CD8-positive, alpha-beta memory T cell (primary cell): ENCODE measurements at regions not wholly inside any gene's neighbourhood (a gene's known extent, or its start where the extent isn't known, plus 50 kb on each side); places are given as distances from the start of the nearest gene placed in this dataset.

Source experiments
- CTCF ChIA-PET: fragments of 350-600 bp; sonication (Branson Sonifier 250); formaldehyde crosslinking; loops from one replicate; lab custom pipeline; 2021; ENCODE audit warnings: antibody characterized with exemption; lab: Charles Lee
- POLR2A ChIA-PET: fragments of 350-600 bp; sonication (Branson Sonifier 250); formaldehyde crosslinking; loops from one replicate; lab custom pipeline; 2021; ENCODE audit warnings: antibody characterized with exemption; lab: Charles Lee
- DNase-seq, 5 donors: peaks; one replicate each; pipeline versions ENCODE4 v3.0.0 to v3.0.0-alpha.2; 2020 to 2022; ENCODE audit warnings: mixed read lengths in 1 of 5
- H3K27ac ChIP-seq: one replicate; pipeline ENCODE4 v1.7.0; 2013; ENCODE audit warnings: low read depth, mild to moderate bottlenecking, low read length, moderate library complexity
- H3K27me3 ChIP-seq: 2 replicates; pipeline ENCODE4 v1.7.0; 2013; ENCODE audit warnings: low read length, mild to moderate bottlenecking; ENCODE audit not compliant: insufficient read depth, poor library complexity, severe bottlenecking
- H3K36me3 ChIP-seq: 2 replicates; pipeline ENCODE4 v1.7.0; 2013; ENCODE audit warnings: mild to moderate bottlenecking, low read length, moderate library complexity; ENCODE audit not compliant: insufficient read depth
- H3K4me1 ChIP-seq: 2 replicates; pipeline ENCODE4 v1.7.0; 2013; ENCODE audit warnings: mild to moderate bottlenecking, low read length, moderate library complexity; ENCODE audit not compliant: insufficient read depth
- H3K4me3 ChIP-seq: 2 replicates; pipeline ENCODE4 v1.7.0; 2013; ENCODE audit warnings: mild to moderate bottlenecking, low read length
- H3K9me3 ChIP-seq: 2 replicates; pipeline ENCODE4 v1.7.0; 2013; ENCODE audit warnings: mild to moderate bottlenecking, low read length
- H3K27ac Mint-ChIP-seq, 8 donors: one replicate each; pipeline ENCODE4 v1.8.0; 2020 to 2021; ENCODE audit warnings: mixed read lengths in 8 of 8, mild to moderate bottlenecking in 6 of 8, inconsistent platforms in 3 of 8, moderate library complexity in 3 of 8
- H3K27me3 Mint-ChIP-seq, 2 donors: one replicate each; pipeline ENCODE4 v1.8.0; 2020 to 2021; ENCODE audit warnings: mixed read lengths in 2 of 2, mild to moderate bottlenecking in 1 of 2, moderate library complexity in 1 of 2
- H3K36me3 Mint-ChIP-seq, 3 donors: one replicate each; pipeline ENCODE4 v1.8.0; 2020 to 2021; ENCODE audit warnings: mixed read lengths in 3 of 3, inconsistent platforms in 1 of 3, mild to moderate bottlenecking in 1 of 3
- H3K4me1 Mint-ChIP-seq, 3 donors: one replicate each; pipeline ENCODE4 v1.8.0; 2020 to 2021; ENCODE audit warnings: mixed read lengths in 3 of 3, inconsistent platforms in 1 of 3, mild to moderate bottlenecking in 1 of 3
- H3K4me3 Mint-ChIP-seq, 7 donors: one replicate each; pipeline ENCODE4 v1.8.0; 2020 to 2021; ENCODE audit warnings: mixed read lengths in 7 of 7, mild to moderate bottlenecking in 6 of 7, moderate library complexity in 4 of 7, inconsistent platforms in 2 of 7
- H3K9me3 Mint-ChIP-seq, 5 donors: one replicate each; pipeline ENCODE4 v1.8.0; 2020 to 2022; ENCODE audit warnings: mixed read lengths in 5 of 5, mild to moderate bottlenecking in 3 of 5, moderate library complexity in 2 of 5, inconsistent platforms in 1 of 5

DNA sequence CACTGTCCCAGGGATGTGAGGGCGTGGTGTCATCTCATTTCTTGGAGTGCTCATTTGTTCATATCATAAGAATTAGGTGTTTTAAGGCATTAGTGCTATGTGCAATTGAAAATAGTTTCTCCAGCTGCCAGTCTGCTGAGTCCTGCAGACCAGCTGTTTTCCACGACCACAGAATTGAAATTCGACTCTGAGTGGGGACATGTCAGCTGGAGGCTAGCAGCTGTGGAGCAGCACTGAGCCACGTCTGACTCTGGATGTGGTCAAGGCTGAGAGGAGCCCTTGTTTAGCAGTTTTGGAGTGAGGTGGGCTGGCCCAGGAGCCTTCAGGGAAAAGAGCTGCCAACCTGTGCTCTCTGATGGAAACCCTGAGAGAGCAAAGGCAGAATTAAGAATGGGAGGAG, 156.3 kb upstream of the GRB10 start:
- H3K4me3 ChIP-seq: no peak overlapping the region
- H3K9me3 ChIP-seq: no peaks in the 10 kb centered on the region
- H3K9me3 Mint-ChIP-seq: peaks cover 0 to 18% (median 2%) of the 10 kb centered on the region in 5 donors
- no peaks in the 10 kb centered on the region for H3K36me3 Mint-ChIP-seq
- ChIA-PET CTCF (no interaction called here), POLR2A (no interaction called here)
- no peaks in the 10 kb centered on the region for H3K4me1 ChIP-seq
- no peak for DNase-seq
- H3K27me3 Mint-ChIP-seq: peaks cover 18 to 43% of the 10 kb centered on the region in 2 donors
- no peaks in the 10 kb centered on the region for H3K27me3 ChIP-seq
- no peak overlapping the region for H3K27ac ChIP-seq
- H3K36me3 ChIP-seq: no peaks in the 10 kb centered on the region
- no peaks in the 10 kb centered on the region for H3K4me1 Mint-ChIP-seq
- no peak overlapping the region for H3K4me3 Mint-ChIP-seq
- no peak overlapping the region for H3K27ac Mint-ChIP-seq

DNA sequence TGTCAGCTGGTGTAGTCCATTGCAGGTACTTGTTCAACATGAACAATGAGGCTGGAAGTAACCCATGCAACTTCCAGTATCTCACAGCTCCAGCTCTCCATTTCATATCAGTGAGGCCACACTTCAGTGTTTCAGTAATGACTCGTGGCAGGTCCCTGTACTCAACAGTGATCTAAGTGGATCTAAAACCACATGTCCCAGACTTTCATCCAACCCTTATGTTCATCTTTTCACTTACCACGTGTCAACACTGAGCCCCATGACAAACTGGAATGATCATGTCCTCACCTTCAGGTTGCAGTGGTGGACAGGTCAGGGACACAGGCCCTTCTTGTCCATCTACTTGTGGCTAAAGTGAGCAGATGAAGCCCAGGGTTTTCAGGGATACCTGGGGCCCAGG, 155.0 kb upstream of the GRB10 start:
- H3K4me1 Mint-ChIP-seq: no peaks in the 10 kb centered on the region
- CTCF ChIA-PET: no interaction called here
- no peak overlapping the region for H3K4me3 Mint-ChIP-seq
- POLR2A ChIA-PET: no interaction called here
- peaks cover 0 to 19% (median 5%) of the 10 kb centered on the region in 5 donors for H3K9me3 Mint-ChIP-seq
- no peak overlapping the region for H3K27ac ChIP-seq
- H3K27me3 Mint-ChIP-seq: peaks cover 18 to 49% of the 10 kb centered on the region in 2 donors
- H3K4me3 ChIP-seq: no peak overlapping the region
- DNase-seq: no peak
- no peaks in the 10 kb centered on the region for H3K36me3 Mint-ChIP-seq
- H3K4me1 ChIP-seq: no peaks in the 10 kb centered on the region
- H3K9me3 ChIP-seq: no peaks in the 10 kb centered on the region
- H3K36me3 ChIP-seq: no peaks in the 10 kb centered on the region
- no peaks in the 10 kb centered on the region for H3K27me3 ChIP-seq
- H3K27ac Mint-ChIP-seq: no peak overlapping the region

DNA sequence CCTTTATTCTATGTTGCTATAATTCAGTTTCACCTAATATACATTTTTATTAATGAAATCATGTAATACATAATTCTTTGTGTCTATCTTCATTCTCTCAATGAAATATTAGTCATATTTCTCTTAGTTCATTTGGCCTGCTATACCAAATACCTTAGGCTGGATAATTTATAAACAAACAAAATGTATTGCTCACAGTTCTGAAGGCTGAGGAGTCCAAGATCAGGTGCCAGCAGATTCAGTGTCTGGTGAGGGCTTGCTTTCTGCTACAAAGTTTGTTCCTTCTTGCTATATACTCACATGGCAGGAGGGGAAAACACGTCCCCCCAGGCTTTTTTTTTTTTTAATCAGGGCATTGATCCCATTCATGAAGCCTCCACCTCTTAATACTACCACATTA, 143.4 kb upstream of the GRB10 start:
- H3K27ac ChIP-seq: no peak overlapping the region
- H3K27me3 Mint-ChIP-seq: no peaks in the 10 kb centered on the region
- POLR2A ChIA-PET: no interaction called here
- no peaks in the 10 kb centered on the region for H3K9me3 ChIP-seq
- CTCF ChIA-PET: no interaction called here
- H3K36me3 ChIP-seq: no peaks in the 10 kb centered on the region
- H3K4me3 ChIP-seq: no peak overlapping the region
- H3K4me3 Mint-ChIP-seq: no peak overlapping the region
- H3K4me1 Mint-ChIP-seq: no peaks in the 10 kb centered on the region
- H3K4me1 ChIP-seq: no peaks in the 10 kb centered on the region
- no peaks in the 10 kb centered on the region for H3K36me3 Mint-ChIP-seq
- H3K27me3 ChIP-seq: no peaks in the 10 kb centered on the region
- no peak for DNase-seq
- H3K9me3 Mint-ChIP-seq: peaks cover 0 to 2% (median 0%) of the 10 kb centered on the region in 5 donors
- no peak overlapping the region for H3K27ac Mint-ChIP-seq

DNA sequence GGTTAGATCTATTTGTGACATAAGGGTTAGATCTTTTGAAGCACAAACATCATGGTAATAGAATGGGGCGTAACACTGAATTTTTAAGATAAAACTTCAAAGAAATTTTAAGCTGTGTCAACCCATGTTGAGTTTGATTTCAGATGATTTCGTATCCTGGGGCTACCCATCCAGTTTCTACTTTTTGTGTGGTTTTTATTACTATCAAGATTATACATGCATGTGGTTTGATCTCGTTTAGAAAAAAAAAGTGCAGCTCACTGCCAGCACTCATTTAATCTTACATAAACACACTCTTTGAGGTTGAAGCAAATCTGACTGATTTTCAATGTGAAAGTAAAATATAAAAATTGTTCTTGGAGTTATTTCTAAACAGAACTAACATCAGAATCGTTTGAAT, 140.8 kb upstream of the GRB10 start:
- POLR2A ChIA-PET: no interaction called here
- H3K36me3 ChIP-seq: no peaks in the 10 kb centered on the region
- no peaks in the 10 kb centered on the region for H3K27me3 ChIP-seq
- Mint-ChIP-seq H3K36me3 (no peaks in the 10 kb centered on the region), H3K4me3 (no peak overlapping the region), H3K27ac (no peak overlapping the region), H3K4me1 (no peaks in the 10 kb centered on the region), H3K27me3 (no peaks in the 10 kb centered on the region), H3K9me3 (peaks cover 0 to 2% (median 1%) of the 10 kb centered on the region in 5 donors)
- CTCF ChIA-PET: no interaction called here
- no peaks in the 10 kb centered on the region for H3K4me1 ChIP-seq
- no peaks in the 10 kb centered on the region for H3K9me3 ChIP-seq
- no peak for DNase-seq
- H3K27ac ChIP-seq: no peak overlapping the region
- H3K4me3 ChIP-seq: no peak overlapping the region

DNA sequence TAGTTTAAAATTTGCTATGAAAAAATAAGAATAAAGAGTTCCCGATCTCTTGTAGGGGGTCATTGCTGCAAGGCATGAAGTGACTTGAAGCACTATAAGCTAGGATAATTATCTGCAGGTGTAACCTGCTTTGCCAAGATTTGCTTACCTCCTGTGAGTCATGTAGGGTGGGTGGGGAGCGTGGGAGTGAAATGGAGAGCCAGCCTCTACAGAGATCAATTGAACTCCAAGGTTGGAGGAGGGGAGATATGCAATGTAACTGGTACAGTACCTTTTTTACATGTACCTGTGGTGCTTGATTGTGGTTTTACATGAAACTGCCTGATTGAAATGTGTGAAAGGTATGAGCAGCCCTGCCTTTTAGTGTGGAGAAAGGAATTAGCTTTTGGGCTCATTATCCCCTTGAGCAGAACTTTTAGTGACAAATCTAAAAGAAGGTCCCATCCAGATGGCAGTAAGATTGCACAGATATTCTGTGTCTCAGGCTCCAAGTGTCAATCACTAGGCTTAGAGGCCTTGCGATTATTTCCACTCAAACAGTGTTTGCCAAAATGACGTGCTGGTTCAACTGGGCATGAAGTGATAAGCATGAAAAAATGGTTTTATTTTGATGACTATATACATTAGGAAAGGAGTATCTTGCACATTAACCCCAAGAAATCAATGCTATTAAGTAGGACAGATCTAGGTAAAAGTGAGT, 138.6 kb upstream of the GRB10 start:
- peaks cover 0 to 5% (median 1%) of the 10 kb centered on the region in 5 donors for H3K9me3 Mint-ChIP-seq
- no peak overlapping the region for H3K4me3 ChIP-seq
- no peaks in the 10 kb centered on the region for H3K4me1 ChIP-seq
- H3K36me3 Mint-ChIP-seq: no peaks in the 10 kb centered on the region
- no peak overlapping the region for H3K27ac Mint-ChIP-seq
- H3K27ac ChIP-seq: no peak overlapping the region
- no peaks in the 10 kb centered on the region for H3K4me1 Mint-ChIP-seq
- H3K9me3 ChIP-seq: no peaks in the 10 kb centered on the region
- no peak overlapping the region for H3K4me3 Mint-ChIP-seq
- ChIA-PET CTCF (no interaction called here), POLR2A (no interaction called here)
- no peak for DNase-seq
- H3K27me3 Mint-ChIP-seq: peaks cover 4% of the 10 kb centered on the region in 2 donors
- H3K36me3 ChIP-seq: no peaks in the 10 kb centered on the region
- H3K27me3 ChIP-seq: no peaks in the 10 kb centered on the region

DNA sequence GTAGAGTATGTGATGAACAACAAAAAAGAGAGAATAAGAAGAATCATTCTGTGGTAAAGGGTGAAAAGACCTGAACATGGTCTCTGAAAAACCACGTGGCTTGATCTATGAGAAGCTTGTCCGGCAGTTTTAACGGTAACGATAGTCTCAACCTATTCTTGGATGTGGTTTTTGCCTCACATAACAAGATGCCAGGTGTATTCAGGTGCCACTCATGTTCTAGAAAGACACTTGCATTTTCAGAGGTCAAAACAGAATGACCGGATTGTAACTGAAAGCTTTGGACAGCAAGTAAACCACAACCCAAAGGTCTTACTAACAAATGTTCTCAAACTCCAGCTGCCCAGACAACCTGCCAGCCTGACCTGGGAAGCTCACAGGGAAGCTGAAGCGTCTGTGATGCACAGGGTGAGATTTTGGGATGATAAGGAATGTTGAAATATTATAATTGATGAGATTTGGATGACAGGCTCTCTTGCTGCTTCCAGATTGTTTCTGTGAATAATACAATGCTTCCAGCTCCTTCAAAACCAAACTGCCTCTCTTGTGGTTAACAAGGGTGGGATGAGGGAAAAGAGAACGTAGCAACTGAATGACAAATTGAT, 137.4 kb upstream of the GRB10 start:
- ChIA-PET CTCF (no interaction called here), POLR2A (no interaction called here)
- Mint-ChIP-seq H3K27me3 (peaks cover 4% of the 10 kb centered on the region in 2 donors), H3K27ac (no peak overlapping the region), H3K36me3 (no peaks in the 10 kb centered on the region), H3K9me3 (peaks cover 0 to 5% (median 1%) of the 10 kb centered on the region in 5 donors), H3K4me3 (no peak overlapping the region), H3K4me1 (no peaks in the 10 kb centered on the region)
- Histone ChIP-seq H3K4me1 (no peaks in the 10 kb centered on the region), H3K9me3 (no peaks in the 10 kb centered on the region), H3K4me3 (no peak overlapping the region), H3K36me3 (no peaks in the 10 kb centered on the region), H3K27me3 (no peaks in the 10 kb centered on the region), H3K27ac (no peak overlapping the region)
- DNase-seq: no peak

DNA sequence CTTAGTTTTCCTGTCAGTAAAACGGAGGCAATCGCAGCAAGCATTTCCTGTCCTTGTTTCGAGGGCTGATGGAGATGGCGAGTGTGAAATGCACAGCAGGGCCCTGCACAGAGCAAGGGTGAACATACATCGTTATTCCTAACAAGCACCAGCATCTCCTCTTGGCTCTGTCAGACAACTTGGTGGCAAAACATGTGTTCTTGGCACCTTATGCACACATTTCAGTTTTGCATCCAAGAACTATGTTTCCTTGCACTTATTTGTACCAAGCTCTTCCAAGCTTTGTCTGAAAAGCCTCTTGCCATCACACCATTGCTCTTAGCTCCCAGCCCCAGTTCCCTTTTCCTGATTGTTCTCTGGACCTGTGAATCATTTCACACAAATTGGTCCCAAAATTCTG, 132.9 kb upstream of the GRB10 start:
- H3K9me3 Mint-ChIP-seq: peaks cover 0 to 4% (median 0%) of the 10 kb centered on the region in 5 donors
- no peak overlapping the region for H3K27ac Mint-ChIP-seq
- peaks cover 4 to 6% of the 10 kb centered on the region in 2 donors for H3K27me3 Mint-ChIP-seq
- no peaks in the 10 kb centered on the region for H3K36me3 Mint-ChIP-seq
- DNase-seq: no peak
- H3K9me3 ChIP-seq: no peaks in the 10 kb centered on the region
- no peaks in the 10 kb centered on the region for H3K27me3 ChIP-seq
- H3K36me3 ChIP-seq: no peaks in the 10 kb centered on the region
- no peak overlapping the region for H3K27ac ChIP-seq
- no peaks in the 10 kb centered on the region for H3K4me1 ChIP-seq
- H3K4me1 Mint-ChIP-seq: no peaks in the 10 kb centered on the region
- no peak overlapping the region for H3K4me3 Mint-ChIP-seq
- H3K4me3 ChIP-seq: no peak overlapping the region
- ChIA-PET CTCF (interaction anchor here (0.8 kb wide), 1 partner anchor 52 kb away, joined by 3 read pairs; no protein-coding TSS in a partner anchor), POLR2A (no interaction called here)

DNA sequence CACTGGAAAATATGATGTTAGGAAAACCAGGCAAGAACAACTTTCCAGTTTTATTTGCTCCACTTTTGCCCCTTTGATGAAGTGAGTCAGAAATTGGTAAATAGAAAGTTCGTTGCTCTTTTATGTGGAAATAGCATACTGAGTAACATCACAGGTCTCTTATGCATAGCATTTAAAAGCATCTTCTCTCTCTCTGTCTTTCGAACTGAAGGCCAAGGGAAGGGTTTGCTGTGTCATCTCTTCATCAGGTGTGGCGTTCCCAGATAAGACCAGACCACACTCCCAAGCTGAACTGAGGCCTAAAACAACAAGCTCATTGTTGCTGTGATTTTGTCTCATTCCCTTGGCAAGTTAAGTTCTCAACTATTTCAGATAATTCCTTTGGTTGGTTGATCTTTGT, 131.8 kb upstream of the GRB10 start:
- Mint-ChIP-seq H3K9me3 (peaks cover 0 to 2% (median 0%) of the 10 kb centered on the region in 5 donors), H3K4me3 (no peak overlapping the region), H3K4me1 (no peaks in the 10 kb centered on the region), H3K27ac (no peak overlapping the region), H3K36me3 (no peaks in the 10 kb centered on the region), H3K27me3 (peaks cover 4 to 6% of the 10 kb centered on the region in 2 donors)
- CTCF ChIA-PET: no interaction called here
- Histone ChIP-seq H3K36me3 (no peaks in the 10 kb centered on the region), H3K9me3 (no peaks in the 10 kb centered on the region), H3K27ac (no peak overlapping the region), H3K27me3 (no peaks in the 10 kb centered on the region), H3K4me1 (no peaks in the 10 kb centered on the region), H3K4me3 (no peak overlapping the region)
- POLR2A ChIA-PET: no interaction called here
- DNase-seq: no peak
